ENCODE measurements at regions not wholly inside any gene's neighbourhood (a gene's known extent, or its start where the extent isn't known, plus 50 kb on each side); places are given as distances from the start of the nearest gene placed in this dataset.

DNA sequence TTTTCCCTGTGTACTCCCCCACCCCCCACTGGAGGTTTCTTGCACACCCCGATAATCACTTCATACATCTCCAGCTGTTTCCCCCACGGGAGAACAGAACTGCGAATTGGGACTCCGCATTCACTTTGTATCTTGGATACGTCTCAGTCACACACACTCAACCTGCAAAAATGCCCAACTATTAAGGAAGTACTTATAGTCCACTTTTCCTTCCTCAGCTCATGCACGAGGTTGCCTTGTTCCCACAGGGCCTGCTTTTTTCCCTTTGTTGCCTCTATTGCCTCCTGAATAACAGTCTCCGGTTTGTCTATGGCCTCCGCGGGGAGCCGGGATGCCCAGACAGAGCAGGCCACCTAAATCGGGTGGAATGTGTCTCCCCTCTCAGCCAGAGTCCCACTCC is 282.3 kb downstream of the PYDC2 start:
- no peak for FAIRE-seq

- FAIRE-seq: no peak
These were observed 289.7 kb downstream of the PYDC2 start for GRCh38 chr3:191750618-191751017.

DNA sequence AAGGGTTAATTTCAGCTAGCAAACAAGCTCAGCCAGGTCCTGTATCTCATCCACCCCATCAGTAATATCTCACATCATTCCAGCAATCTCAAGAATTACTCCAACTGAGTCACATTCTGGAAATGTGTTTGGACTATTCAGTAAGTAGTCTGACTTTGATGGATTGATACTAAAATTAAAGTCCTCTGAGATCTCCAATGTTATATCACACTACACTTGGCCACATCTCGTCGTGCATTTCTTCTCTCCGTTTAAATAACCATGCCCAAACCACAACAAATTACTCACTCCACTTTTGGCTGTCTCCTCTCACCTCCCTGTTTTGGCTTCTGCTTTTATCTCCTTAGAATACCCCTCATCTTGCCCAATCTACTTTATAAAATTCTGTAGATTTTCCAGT is 292.2 kb downstream of the PYDC2 start:
- no peak for FAIRE-seq

DNA sequence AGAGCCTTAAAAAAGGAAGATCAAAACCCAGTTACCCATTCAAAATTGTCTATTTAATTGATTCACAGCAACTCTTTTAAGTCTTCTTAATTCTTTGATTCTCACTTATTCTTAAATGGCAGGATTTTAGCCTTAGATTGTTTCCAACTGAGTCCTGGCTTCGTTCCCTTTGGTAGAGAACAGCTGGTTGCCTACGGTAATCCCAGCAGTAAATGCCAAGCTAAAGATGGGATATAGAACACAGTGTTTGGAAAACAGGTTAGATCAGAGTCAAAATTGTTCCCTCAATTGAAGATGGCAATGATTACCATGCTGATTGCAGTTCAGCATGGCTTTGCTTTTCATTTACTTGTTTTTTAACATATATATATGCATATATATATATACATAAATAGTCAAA is 300.9 kb downstream of the PYDC2 start:
- FAIRE-seq: no peak

GRCh38 chr3:191762323-191762960 is 301.5 kb downstream of the PYDC2 start:
- no peak for FAIRE-seq

DNA sequence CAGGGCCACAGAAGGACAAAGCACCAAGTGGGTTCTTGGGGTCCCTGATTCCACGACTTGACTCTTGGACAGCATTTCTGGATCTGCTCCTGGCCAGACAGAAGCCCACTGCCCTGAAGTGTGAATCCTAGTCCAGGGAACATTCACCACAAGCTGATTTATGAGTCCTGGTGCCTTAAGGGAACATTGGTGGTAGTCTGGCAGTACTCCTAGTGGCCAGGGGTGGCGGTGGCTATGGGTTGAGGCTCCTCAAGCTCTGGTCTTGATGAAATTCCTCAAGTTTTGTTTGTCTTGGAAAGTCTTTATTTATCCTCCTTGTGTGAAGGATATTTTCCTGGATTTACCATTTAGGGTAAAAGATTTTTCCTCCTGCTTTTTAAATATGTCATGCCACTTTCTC is 307.5 kb downstream of the PYDC2 start:
- no peak for FAIRE-seq

- no peak for FAIRE-seq
These were observed 309.6 kb downstream of the PYDC2 start for GRCh38 chr3:191770541-191770940.

DNA sequence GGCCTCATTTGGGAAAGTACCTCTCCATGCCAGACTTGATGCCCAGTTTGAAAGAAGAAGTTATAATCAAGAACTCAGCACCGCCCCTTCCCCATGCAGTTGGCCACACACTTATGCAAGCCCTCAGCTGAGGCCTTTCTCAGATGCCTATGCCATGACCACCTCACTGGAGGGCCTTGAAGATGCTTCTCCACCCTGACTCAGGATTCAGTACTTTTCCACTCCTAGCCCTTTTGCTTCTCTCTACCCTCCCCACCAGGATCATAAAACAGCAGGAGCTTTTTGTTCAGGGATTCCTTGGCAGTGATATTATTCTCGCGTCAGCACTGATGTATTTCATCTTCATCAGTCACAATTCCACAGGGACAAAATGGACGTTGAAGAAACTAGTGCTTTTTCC is 313.5 kb downstream of the PYDC2 start:
- FAIRE-seq: no peak

- no peak for FAIRE-seq
These were observed 314.7 kb downstream of the PYDC2 start for GRCh38 chr3:191775451-191776233.

- FAIRE-seq: no peak
These were observed 320.1 kb downstream of the PYDC2 start for GRCh38 chr3:191781044-191781443.

GRCh38 chr3:191783024-191783423 is 322.1 kb downstream of the PYDC2 start:
- no peak for FAIRE-seq

DNA sequence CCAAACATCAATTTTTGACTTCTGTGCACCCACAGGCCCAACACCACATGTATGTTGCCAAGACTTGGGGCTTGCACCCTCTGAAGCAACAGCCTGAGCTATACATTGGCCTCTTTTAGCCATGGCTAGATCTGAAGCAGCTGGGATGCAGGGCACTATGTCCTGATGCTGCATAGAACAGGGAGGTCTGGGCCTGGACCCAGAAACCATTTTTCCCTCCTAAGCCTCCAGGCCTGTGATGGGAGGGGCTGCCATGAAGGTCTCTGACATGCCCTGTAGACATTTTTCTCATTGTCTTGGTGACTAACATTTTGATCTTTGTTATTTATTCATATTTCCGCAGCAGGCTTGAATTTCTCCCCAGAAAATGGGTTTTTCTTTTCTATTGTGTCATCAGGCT is 330.0 kb downstream of the PYDC2 start:
- no peak for FAIRE-seq

- no peak for FAIRE-seq
These were observed 331.6 kb downstream of the PYDC2 start for GRCh38 chr3:191792580-191792979.

DNA sequence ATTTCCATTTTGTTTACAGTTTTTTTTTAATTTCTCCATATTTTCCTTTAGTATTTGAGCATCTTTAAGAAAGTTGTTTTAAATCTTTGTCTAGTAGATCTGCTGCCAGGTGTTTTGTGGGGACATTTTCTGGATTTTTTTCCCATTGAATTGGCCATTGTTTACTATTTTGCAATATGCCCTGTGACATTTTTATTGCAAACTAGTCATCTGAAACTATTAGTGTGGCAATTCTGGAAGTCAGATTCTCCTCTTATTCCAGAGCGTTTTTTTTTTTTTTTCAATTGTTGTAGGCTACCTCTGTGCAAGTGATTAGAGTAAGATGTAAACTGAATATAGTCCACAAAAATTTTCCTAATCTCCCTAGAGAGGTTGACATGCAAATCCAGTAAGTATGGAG is 334.2 kb downstream of the PYDC2 start:
- no peak for FAIRE-seq

- FAIRE-seq: no peak
These were observed 336.3 kb downstream of the PYDC2 start for GRCh38 chr3:191797271-191797670.

DNA sequence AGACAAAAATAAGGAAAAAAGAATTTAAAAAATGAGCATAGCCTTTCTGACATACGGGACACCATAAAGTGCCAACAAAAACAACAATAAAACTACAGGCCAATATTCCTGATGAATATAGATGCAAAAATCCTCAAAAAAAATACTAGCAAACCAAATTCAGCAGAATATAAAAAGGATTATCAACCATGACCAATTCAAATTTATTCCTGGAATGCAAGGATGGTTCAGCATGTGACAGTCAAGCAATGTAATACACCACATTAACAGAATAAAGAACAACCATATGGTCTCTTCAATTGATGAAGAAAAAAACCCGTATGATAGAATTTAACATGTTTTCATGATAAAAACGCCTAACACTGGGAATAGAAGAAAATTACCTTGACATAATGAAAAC is 341.7 kb downstream of the PYDC2 start:
- FAIRE-seq: no peak

DNA sequence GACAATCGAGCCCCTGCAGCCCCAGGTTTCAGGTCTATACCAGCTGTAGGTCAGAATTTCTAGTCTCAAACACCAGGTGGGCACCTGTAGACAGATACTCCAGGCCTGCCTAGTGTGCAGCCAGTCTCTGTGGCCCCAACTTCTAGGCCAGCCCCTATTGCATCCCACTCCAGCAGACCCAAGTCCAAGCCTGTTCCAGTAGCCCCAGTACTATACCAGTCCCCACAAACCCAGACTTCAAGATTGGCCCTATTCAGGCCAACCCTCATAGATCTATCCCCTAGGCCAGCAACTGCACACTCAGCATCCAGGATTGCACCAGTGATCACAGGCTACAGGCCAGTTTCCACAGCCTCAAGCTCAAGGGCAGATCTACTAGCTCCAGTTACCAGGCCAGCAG is 344.0 kb downstream of the PYDC2 start:
- FAIRE-seq: no peak

- FAIRE-seq: no peak
These were observed 347.1 kb downstream of the PYDC2 start for GRCh38 chr3:191808073-191808472.

GRCh38 chr3:191809326-191809949 is 348.5 kb downstream of the PYDC2 start:
- FAIRE-seq: no peak

GRCh38 chr3:191813245-191813644 is 352.3 kb downstream of the PYDC2 start:
- no peak for FAIRE-seq

DNA sequence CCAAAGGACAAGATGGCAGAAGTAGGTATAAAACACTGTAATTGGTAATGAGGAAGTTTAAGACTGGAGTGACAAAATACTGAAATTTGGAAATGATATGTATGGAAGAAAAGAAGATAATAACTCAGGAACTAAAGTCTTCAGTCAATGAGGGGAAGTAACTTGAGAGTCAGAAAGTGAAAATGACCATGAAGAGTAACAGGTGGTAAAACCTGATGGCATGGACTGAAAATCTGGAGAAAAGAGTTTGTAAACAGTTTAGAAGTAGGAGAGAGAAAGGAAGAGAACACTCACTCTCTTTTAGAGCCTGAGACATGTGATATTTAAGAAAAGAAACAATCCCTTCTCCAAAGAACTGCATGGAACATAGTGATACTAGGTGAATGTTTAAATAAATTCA is 387.9 kb downstream of the PYDC2 start:
- FAIRE-seq: no peak

- FAIRE-seq: no peak
These were observed 398.6 kb downstream of the PYDC2 start for GRCh38 chr3:191859531-191859930.

DNA sequence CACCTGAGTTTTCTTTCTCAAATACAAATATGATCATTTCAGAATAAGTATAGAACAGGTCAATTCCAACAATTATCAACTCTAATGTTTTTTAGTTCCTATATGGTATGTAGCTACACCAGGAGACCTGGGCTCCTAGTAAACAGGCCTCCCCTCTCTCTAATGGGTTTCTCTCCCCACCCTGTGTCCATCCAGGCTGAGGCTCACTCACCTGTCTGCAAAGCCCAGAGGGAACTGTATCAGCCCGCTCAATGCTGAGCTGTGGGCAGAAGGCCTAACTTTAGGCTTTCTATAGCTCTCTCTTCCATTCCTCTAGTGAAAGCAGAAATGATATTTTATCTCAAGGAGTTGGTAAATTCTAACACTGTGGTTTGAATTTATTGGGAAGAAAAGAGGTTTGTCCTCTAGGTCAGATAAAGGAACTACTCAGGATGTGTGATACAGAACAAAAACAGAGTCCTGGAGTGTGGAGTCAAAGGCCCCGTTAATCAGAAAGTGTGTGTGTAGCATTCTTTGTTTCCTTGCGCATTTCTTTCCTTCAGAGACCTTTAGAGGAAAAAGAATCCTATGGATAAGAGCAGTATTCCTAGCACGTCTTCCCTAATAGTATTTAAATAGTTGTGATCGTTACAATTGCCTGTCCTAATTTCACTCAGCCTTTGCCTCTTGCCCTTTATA is 408.9 kb downstream of the PYDC2 start:
- no peak for FAIRE-seq

DNA sequence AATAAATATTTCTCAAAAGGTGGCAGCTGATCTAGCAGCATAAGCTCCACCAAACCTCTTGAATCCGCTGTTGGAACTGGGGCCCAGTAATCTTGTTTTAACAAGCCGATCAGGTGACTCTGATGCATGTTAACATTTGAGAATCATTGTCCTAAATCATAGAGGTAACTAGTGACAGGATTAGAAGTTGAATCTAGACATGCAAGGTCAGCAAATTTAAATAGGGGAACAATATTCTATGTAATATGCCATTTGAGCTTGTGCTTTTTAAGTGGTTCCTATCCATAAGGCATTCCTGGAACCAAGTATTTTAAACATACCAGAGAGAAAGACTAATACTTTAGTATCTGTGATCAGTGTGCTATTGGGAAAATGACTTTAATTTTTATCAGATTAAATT is 412.8 kb downstream of the PYDC2 start:
- no peak for FAIRE-seq
